HT1080 (cell line): ENCODE measurements at regions not wholly inside any gene's neighbourhood (a gene's known extent, or its start where the extent isn't known, plus 50 kb on each side); places are given as distances from the start of the nearest gene placed in this dataset.
"Not testable (repeated sequence)": the region's sequence is repeated elsewhere in the genome, so short reads cannot be mapped to it uniquely, and the experiment has no call there.

Experiments used
- DNase-seq: peaks from one replicate; pipeline ENCODE4 v3.0.0-alpha.2; 2015; ENCODE audit warnings: low read depth

DNA sequence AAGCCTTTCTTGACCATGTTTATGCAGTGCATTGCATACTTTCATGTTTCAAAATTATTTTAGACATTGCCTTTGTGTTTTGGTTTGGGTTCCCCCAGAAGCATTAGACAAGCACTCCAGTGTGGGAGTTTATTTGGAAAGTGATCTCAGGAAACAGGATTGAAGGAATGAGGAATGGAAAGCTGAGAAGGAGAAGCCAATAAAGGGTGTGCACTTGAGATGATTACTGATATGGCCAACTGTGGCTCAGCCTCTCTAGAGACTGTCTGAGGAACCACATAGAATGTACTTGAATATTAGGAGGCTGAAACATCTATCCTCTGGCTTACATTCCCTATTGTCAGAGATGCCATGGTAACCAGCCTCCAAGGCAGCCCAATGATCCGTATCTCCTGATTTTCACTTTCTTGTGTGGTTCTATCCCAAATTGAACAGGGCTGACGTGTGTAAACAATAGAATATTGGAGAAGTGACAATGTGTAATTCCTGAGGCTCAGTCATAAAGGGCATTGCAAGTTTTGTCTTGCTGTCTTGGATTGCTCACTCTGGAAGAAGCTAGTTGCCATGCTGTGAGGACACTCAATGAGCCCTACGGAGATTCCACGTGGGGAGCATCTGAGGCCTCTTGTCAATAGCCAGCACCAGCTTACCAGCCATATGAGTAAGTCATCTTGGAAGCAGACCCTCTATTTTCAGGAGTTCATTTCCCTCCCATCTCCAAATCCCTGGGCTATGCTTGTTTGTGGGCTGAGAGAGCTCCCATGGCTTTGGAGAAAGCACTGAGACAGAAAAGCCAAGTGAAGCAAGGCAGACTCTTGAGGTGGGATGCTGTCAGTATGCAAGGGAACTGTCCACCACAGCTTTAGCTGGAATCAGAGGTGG lies 84.7 kb downstream of the SCN11A start:
- no peak for DNase-seq

DNA sequence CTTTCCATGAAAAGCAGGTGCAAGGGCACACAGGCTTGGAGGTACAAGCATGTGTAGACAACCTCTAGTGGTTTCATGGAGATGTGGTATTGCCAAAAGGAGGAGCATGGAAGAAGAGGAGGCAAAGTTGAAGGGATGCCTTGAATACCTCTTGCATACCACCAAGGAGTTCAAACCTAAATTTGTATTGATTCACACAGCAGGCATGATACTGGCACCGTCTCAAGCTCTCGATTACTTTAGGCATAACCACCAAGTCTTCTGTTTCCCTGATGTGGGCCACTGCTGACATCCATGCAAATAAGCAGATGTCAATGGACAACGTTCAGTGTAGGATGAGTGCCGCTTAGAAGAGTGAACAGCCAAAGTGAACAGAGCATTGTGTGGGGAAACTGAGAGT lies 87.1 kb downstream of the SCN11A start:
- DNase-seq, result no peak

DNA sequence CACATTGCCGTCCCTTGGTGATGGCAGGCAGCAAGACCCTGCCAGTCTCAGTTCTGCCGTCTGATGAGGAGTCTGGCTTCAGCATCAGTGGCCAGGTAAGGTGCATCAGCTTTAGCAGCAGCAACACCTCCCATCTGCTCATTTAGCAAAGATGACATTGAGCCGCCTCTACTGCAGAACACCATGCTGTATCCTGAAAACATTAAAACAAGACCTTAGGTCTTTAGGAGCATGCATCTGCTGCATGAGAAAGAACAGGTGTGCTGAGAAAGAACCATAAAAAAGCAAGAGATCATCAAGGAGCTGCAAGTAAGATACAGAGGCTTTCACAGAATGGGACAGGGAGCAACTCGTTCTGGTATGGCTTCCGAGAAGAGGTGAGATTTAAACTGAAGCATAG lies 87.5 kb downstream of the SCN11A start:
- DNase-seq, result no peak

DNA sequence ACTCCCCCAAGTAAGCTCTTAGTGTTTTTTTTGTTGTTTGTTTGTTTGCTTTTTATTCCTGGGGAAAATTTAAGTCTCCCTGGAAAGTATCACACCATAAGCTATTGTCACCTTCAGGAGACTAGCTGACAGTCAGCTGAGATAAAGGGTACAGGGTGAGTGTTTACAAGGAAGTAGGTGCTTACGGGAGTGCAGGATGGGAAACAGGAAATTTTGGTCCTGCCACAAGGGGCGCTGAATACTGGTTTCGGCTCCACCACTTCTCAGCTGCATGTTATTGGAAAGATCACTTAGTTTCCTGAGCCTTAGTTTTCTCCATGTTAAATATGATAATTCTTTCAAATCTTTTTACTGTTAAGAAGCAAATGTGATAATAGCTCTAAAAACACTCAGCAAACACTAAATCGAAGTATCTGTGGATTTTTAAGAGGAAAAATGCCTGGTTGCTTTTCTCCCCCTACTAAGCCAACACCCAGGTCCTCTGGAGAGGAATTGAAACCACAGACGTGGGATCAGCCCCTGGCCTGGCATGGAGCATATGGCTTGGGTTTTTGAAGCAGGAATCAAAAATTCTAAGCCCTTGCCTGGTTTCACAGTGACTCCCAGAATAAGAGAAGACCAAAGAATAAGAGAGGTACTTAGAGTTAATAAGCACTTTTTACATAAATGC lies 90.7 kb downstream of the SCN11A start:
- DNase-seq, result peak; percentile 49

DNA sequence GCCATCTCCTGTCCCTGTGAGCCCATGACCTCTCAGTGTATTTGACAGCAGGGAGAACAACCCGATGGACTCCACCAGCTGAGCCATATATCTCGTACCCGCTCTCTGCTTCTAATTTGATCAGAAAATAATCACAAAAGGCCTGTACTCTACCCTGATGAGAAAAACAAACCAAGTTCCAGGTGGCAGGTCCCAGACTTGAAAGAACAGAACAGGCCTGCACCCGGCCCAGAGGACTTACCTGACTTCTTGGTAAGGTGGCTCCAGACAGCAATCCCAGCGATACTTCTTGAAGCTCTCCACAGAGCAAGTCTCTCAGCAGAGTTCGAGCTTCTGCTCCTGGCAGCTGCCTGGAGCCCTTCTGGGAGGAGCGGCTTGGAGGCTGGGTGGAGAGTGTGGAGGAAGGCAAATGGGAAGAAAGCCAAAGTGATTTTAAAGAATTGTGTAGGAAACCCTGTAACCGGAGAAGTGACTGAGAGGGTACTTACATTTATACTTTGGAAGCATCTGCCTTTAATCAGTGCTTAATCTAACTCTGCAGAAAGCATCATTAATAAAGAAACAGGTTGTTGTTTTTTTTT lies 91.6 kb downstream of the SCN11A start:
- DNase-seq, result no peak

DNA sequence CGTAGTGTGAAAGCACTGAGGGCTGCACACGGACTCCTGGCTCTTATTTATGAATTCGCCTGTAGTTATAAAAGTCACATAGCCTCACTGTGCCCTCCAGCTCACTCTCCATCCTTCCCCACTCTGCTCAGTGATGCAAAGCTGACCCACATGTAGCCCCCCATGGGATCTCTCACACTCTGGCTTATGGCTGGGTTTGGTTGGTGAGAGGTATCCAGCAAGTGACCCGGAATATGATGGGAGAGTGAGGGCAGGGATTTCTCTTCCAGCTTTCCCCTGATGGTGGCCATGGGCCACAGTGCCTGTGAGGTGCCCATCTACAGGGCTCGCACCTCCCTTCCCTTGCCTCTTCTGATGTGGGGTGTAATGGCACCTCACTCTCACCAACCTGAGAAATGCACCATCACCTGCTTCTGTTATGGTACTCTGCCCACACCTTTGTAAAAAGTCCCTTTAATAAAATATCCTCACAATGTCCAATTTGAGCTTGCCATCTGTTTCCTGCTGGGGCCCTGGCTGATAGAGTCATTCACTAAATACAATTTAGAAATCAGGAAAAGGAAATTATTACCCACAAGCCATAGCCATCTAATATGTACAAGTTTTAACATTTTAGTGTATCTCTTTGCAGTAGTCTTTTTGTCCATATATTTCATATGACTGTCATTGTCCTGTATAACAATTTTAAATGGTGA lies 93.6 kb downstream of the SCN11A start:
- DNase-seq, result no peak

DNA sequence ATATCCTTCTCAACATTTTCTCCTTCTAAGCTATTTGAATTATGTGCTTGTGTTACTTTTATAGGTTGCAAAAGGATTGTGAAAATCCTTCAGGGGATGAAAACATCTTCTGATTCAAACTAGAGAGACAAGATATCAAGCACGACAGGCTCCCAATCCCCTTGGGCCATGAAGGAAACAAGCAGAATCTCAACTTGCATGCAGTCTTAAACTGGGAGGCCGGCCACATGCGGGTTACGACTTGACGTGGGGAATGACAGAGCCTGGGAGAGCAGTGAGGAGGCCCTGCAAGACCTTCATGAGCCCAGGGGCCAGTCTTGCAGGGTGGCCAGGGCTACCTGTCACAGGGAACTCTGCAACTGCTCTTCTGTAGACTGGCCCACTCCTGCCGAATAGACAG lies 94.4 kb downstream of the SCN11A start:
- no peak for DNase-seq

DNA sequence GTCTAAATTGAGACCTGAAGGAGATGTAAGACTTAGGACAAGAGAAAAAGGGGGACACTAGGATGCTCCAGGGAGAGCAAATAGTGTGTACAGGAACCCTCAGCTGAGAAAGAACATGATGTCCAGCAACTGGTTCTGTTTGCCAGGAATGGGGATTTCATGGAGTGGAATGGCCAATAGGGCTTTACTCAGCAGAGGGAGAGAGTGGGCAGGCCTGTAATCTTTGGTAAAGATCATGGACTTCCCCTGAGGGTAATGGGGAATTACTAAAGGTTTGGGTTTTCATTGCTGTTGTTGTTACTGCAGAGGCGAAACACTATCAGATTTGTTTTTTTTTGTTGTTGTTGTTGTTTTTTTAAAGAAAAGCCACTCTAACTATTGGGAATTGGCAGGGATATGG lies 99.0 kb downstream of the SCN11A start:
- DNase-seq, result no peak

DNA sequence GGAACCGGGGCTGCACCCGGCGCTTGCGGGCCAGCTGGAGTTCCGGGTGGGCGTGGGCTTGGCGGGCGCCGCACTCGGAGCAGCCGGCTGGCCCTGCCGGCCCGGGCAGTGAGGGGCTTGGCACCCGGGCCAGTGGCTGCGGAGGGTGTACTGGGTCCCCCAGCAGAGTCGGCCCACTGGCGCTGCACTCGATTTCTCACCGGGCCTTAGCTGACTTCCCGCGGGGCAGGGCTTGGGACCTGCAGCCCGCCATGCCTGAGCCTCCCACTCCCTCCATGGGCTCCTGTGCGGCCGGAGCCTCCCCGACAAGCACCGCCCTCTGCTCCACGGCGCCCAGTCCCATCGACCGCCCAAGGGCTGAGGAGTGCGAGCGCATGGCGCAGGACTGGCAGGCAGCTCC lies 100.6 kb downstream of the SCN11A start:
- DNase-seq, result not testable (repeated sequence)

DNA sequence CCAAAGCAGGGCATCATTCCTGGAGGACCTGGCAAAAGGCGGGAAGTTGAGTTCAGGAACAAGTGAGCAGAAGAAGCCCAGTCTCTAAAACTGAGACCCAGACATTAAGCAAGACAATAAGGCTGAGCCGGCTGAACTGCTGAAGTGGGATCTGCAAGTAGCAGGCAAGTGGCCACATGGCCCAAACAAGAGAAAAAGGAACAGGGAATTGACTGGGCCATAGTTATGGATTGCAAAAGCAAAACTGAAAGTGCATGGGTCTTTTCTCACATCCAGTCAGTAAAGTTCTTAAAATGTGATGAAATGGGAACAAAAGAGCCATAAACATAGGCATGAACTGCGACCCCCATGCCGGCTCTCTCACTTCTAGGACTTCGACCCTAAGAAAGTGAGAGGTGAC lies 101.2 kb downstream of the SCN11A start:
- DNase-seq, result no peak

DNA sequence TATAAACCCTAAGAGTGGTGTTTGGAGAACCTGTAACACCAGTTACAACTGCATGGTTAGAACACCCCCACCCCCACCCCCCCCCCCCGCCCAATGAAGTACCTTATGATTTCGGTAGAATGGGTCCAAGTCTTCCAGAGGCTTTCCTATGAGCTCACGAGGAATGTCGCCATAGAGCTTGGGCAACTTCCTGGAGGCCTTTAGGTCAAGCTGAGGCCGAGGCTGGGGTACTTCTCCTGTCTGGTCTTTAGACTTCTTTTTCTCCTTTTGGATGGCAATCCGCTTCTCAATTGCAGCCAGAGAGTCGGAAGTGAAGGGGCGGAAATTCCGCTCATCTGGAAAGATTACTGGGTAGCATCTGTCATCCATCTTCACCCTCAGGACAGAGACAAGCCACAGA lies 101.8 kb downstream of the SCN11A start:
- no peak for DNase-seq

DNA sequence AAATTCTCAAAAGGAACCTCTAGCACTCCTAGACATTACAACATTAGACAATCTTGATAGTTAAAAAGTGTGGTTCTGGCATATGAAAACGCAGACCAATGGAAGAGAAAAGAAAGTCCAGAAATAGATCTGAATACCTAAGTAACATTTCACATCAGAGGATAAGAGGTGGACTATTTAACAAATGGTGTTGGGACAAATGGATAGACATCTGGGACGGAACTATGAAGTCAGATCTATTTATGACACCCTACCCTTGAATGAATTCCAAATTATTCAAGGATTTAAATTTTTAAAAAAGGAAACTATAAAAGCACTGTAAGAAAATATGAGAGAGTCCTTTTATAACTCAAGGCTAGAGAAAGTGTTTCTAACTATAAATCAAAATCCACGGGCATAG lies 111.3 kb downstream of the SCN11A start:
- no peak for DNase-seq

DNA sequence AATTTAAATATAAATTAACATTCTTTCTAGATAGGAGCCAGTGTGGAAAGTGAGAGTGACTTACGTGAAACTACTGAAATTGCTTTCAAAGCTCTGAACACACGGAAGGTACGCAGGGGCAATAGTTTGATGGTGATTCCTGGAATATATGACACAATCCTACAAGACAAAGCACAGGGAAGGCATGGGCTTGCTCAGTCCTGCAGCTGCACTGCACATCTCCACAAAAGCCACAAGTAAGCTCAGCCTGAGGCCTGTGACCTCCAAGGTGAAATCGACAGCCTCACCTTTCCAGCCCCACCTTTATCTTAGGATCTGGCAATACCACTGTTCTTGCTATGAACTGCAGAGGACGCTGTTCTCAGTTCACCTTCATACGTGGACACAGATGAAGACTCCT lies 109.3 kb upstream of the SCN10A start:
- no peak for DNase-seq

DNA sequence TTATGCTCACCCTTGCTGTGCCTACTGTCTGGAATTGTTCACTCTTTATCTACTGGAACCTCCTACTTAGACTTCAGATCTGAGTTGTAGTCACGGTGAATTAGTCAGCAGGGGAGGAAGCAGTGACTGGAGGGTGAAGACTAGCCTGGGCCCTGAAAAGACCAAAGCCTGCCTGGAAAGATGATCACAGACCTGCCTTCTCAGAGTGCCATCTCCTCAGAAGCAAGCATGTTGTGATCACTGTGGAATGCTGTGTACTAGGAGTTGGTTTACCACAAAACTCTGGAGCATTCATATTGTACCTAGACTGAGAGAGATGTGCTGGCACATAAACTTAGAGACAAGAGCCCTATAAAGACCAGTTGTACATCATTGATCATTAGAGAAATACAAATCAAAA lies 100.7 kb upstream of the SCN10A start:
- peak; percentile 39 for DNase-seq

DNA sequence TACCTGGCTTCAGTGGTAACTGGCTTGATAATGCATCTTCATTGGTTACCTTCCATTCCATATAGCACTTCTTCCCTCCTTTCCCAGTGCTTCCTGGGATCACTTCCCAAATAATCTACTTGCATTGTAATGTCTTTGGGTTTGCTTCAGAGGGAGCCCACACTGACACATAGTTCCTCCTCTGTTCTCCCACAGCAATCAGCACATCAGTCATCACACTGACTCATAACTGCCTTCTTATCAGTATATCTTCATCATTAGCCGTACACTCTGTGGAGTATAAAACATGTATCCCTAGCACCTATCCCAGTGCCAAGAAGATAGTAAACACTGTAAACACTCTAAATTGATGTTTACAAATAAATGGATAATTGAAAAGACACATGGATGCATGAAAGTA lies 91.4 kb upstream of the SCN10A start:
- DNase-seq, result peak; percentile 10

DNA sequence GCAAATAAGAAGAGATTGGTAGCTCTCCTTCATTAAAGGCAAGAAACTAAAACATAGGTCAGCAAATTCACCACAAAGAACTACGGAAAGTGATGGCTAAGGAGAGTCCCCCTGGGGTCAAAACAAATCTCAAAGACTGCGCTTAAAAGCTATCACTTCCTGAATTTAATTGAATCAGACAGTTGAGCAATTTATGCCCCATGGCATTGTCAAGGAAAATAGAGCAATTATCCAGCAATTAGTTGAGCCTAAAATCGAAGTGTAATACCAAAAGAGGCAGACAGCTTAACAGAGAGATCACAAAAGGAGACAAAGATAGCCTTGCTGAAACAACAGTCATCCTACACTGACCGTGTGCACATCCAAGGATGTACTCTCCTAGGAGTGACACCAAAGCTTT lies 74.4 kb upstream of the SCN10A start:
- no peak for DNase-seq

DNA sequence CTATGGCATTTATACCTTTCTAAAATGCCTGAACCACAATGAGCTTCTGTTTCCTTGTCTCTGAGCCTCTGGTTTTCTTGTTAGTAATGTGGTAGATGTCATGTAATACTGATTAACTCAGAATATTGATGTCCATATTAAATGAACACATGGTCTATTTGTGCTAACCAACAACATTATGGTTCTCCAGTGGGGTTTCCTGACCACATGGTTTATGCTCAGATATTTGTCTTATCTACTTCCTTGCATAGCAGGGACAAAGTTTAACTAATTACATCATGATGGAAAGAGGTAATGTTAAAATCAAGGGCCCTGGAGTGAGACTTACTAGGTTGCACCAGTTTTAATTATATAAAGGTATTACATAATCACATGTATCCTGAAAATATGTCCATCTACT lies 62.6 kb upstream of the SCN10A start:
- DNase-seq, result no peak
